GM12878 (cell line): ENCODE measurements at regions not wholly inside any gene's neighbourhood (a gene's known extent, or its start where the extent isn't known, plus 50 kb on each side); places are given as distances from the start of the nearest gene placed in this dataset.

Experiments used
- ATAC-seq: fragments of 200-7000 bp; cut with Tn5 transposase; 3 replicates; pipeline ENCODE4 v1.9.1; 2020; ENCODE audit warnings: mild to moderate bottlenecking, moderate library complexity
- BruUV-seq: library from RNA; stranded (reverse); fragments of 400-500 nt; replicated peaks from 2 replicates; lab custom pipeline; 2021; lab: Mats Ljungman, UMichigan
- CTCF ChIA-PET: fragments of 300-600 bp; sonication (Branson Sonifier 250); formaldehyde crosslinking; extraction: SDS; loops from one replicate; lab custom pipeline; 2021; ENCODE audit warnings: inconsistent platforms; lab: Yijun Ruan, JAX
- POLR2A ChIA-PET: fragments of 350-600 bp; formaldehyde crosslinking; extraction: SDS; loops from one replicate; lab custom pipeline; 2021; ENCODE audit warnings: inconsistent platforms; lab: Charles Lee
- RAD21 ChIA-PET: fragments of 300-600 bp; sonication (Branson Sonifier 250); formaldehyde crosslinking; loops from one replicate; lab custom pipeline; 2023; ENCODE audit warnings: antibody characterized with exemption; ENCODE audit not compliant: unreplicated experiment; lab: Charles Lee
- SMC1A ChIA-PET: fragments of 300-600 bp; sonication (Branson Sonifier 250); formaldehyde crosslinking; loops from one replicate; lab custom pipeline; 2023; ENCODE audit not compliant: unreplicated experiment, uncharacterized antibody; lab: Charles Lee
- DNase-seq: peaks from one replicate; pipeline ENCODE4 v3.0.0-alpha.2; 2011; ENCODE audit warnings: low read depth, low spot score
- FAIRE-seq: peaks from 3 replicates; lab custom pipeline; 2011; peaks lifted over from hg19 to GRCh38; lab: Jason Lieb, UNC
- H2AFZ ChIP-seq: 2 replicates; pipeline ENCODE4 v1.6.0; 2011; ENCODE audit warnings: low read depth, low read length, control low read depth; ENCODE audit not compliant: control insufficient read depth
- H3K27ac ChIP-seq: 2 replicates; pipeline ENCODE4 v1.5.1; 2011; ENCODE audit warnings: control low read depth; ENCODE audit not compliant: control insufficient read depth, insufficient read depth
- H3K27me3 ChIP-seq, 2 experiments: replicated peaks in 1 of 2; 2 replicates each; pipeline versions ENCODE4 v1.6.0 to v1.6.1; 2011; ENCODE audit warnings: low read length in 1 of 2; ENCODE audit not compliant: control insufficient read depth in 2 of 2, insufficient read depth in 2 of 2
- H3K36me3 ChIP-seq, 2 experiments: 2 replicates each; pipeline ENCODE4 v1.5.1; 2011; ENCODE audit warnings: low read length in 1 of 2; ENCODE audit not compliant: control insufficient read depth in 2 of 2, insufficient read depth in 2 of 2
- H3K4me1 ChIP-seq: 2 replicates; pipeline ENCODE4 v1.6.1; 2011; ENCODE audit warnings: mild to moderate bottlenecking, low read length, moderate library complexity, mixed read lengths; ENCODE audit not compliant: control insufficient read depth, insufficient read depth
- H3K4me2 ChIP-seq: 2 replicates; pipeline ENCODE4 v1.6.0; 2011; ENCODE audit warnings: control low read depth; ENCODE audit not compliant: control insufficient read depth, insufficient read depth
- H3K4me3 ChIP-seq: fragments of 200-600 bp; sonication (generic); 2 replicates; pipeline ENCODE4 v1.5.1; 2016
- H3K79me2 ChIP-seq: 2 replicates; pipeline ENCODE4 v1.6.0; 2011; ENCODE audit warnings: low read length; ENCODE audit not compliant: control insufficient read depth, insufficient read depth
- H3K9ac ChIP-seq: 2 replicates; pipeline ENCODE4 v1.8.0; 2011; ENCODE audit warnings: low read length, control low read depth, mixed read lengths; ENCODE audit not compliant: control insufficient read depth, insufficient read depth
- H3K9me3 ChIP-seq: replicated peaks from 3 replicates; pipeline ENCODE4 v1.5.1; 2011; ENCODE audit warnings: mild to moderate bottlenecking, low read length; ENCODE audit not compliant: control insufficient read depth, insufficient read depth
- H4K20me1 ChIP-seq: 2 replicates; pipeline ENCODE4 v1.6.0; 2011; ENCODE audit not compliant: control insufficient read depth, insufficient read depth
- CBX5 ChIP-seq: sonication (generic); IDR thresholded peaks from 2 replicates; pipeline ENCODE4 v1.6.1; 2016; ENCODE audit warnings: low read depth, moderate library complexity, mild to moderate bottlenecking, inconsistent platforms
- HDAC2 ChIP-seq: fragments of 200-600 bp; sonication (generic); IDR thresholded peaks from 2 replicates; pipeline ENCODE4 v1.6.1; 2017
- KDM1A ChIP-seq: fragments of 200-600 bp; sonication (generic); IDR thresholded peaks from 2 replicates; pipeline ENCODE4 v1.6.1; 2016; ENCODE audit warnings: borderline replicate concordance
- NFIC ChIP-seq: IDR thresholded peaks from 2 replicates; pipeline ENCODE4 v1.6.1; 2012; ENCODE audit warnings: low read depth, mild to moderate bottlenecking, inconsistent platforms, low read length, moderate library complexity
- NFYA ChIP-seq: IDR thresholded peaks from 2 replicates; pipeline ENCODE4 v1.6.1; 2011; ENCODE audit warnings: low read depth, mild to moderate bottlenecking, low read length, improper control_type of control experiment, borderline replicate concordance
- SMAD1 ChIP-seq: fragments of 450-650 bp; IDR thresholded peaks from 2 replicates; pipeline ENCODE4 v1.6.1; 2018; ENCODE audit warnings: mild to moderate bottlenecking, low read depth; ENCODE audit not compliant: partially characterized antibody
- TBL1XR1 ChIP-seq: IDR thresholded peaks from 2 replicates; pipeline ENCODE4 v1.6.1; 2012; ENCODE audit warnings: low read depth, low read length, improper control_type of control experiment
- WGBS: methylation state at CpG from one replicate; pipeline ENCODE4 v1.1.6; 2016; ENCODE audit warnings: low lambda C conversion rate; ENCODE audit not compliant: insufficient replicate concordance, insufficient coverage; ENCODE audit errors: missing lambda C conversion rate; 5-methylcytosine and 5-hydroxymethylcytosine counted together
- in situ Hi-C: fragments of 300-500 bp; cut with MboI; formaldehyde crosslinking; loops from 9 replicates; pipeline ENCODE4 v1.14.3; 2018; ENCODE audit warnings: mixed read lengths
- intact Hi-C: fragments of 100-400 bp; cut with micrococcal nuclease; formaldehyde crosslinking; loops from one replicate; pipeline ENCODE4 v1.14.2; 2022; ENCODE audit not compliant: unreplicated experiment
- TF ChIP-seq, protein P1 (sequence below): fragments of 450-650 bp; IDR thresholded peaks from 2 replicates; pipeline ENCODE4 v1.6.1; 2017; ENCODE audit warnings: antibody characterized with exemption, mild to moderate bottlenecking, moderate library complexity

DNA sequence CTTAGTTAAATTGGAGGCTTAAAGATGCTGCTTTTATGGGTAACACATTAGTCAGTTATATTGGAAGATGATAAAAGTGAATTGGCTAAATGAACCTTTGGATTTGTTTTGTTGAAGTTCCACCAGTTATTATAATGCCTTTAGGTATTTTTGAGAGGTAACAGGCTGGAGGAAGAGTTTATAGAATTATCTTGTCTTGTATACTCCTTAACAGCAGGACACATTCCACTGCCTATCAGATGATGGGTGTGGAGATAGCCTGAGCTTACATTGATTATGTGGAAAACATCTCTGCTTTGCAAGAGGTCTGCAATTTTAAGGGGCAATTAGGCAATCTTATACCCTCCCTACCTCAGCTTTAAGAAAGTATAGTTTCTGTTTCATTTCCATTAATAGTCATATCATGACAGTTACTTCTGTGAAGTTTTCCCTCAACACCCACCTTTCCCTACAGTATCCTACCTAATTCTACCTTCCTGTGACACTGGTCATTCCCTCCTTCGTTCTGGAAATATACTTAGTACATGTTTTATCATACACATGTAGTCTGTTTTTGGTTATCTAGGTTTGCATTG is 403.7 kb upstream of the SPRED2 start (continued):
- TF ChIP-seq, protein P1, sequence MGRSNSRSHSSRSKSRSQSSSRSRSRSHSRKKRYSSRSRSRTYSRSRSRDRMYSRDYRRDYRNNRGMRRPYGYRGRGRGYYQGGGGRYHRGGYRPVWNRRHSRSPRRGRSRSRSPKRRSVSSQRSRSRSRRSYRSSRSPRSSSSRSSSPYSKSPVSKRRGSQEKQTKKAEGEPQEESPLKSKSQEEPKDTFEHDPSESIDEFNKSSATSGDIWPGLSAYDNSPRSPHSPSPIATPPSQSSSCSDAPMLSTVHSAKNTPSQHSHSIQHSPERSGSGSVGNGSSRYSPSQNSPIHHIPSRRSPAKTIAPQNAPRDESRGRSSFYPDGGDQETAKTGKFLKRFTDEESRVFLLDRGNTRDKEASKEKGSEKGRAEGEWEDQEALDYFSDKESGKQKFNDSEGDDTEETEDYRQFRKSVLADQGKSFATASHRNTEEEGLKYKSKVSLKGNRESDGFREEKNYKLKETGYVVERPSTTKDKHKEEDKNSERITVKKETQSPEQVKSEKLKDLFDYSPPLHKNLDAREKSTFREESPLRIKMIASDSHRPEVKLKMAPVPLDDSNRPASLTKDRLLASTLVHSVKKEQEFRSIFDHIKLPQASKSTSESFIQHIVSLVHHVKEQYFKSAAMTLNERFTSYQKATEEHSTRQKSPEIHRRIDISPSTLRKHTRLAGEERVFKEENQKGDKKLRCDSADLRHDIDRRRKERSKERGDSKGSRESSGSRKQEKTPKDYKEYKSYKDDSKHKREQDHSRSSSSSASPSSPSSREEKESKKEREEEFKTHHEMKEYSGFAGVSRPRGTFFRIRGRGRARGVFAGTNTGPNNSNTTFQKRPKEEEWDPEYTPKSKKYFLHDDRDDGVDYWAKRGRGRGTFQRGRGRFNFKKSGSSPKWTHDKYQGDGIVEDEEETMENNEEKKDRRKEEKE = no peak
- TF ChIP-seq CBX5 = no peak
- TF ChIP-seq, all 136 proteins: peak for 0

DNA sequence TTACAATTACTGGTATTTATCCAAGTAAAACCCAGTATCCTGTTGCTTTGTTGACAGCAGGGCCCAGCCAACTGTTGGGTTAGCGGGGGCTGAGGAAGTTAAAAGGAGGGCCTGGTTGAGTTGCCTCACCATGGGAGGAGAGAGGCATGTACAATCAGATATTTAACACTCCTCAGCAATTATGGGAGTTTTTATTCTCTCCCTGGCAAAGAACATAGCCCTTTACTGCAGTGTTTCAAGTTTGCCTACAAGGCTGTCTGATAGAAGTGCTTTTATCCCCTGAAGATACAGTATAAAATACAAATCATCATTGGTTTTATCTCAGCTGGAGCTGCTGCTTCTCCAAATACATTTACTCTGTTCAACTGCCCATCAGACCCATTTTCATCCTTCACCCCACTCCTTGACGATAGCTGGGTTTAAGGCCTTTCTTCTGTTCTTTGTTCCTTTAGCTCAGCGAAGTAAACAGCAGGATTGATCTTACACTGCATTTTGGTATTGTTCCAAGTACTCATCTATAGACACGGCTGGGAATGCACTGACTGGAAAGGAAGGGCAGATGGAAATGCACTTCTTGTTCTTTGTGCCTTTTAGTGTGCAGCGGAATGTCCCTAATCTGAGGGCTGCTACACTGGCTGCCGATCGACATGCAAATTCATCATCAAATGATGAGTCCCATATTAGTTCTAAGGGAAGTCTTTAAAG is 402.5 kb upstream of the SPRED2 start:
- Histone ChIP-seq H2AFZ (no peak overlapping the region), H3K4me3 (no peak overlapping the region), H3K36me3 (no peaks in the 10 kb centered on the region), H4K20me1 (no peaks in the 10 kb centered on the region), H3K27me3 (no peaks in the 10 kb centered on the region), H3K27ac (no peak overlapping the region), H3K9ac (no peak overlapping the region), H3K4me2 (no peak overlapping the region), H3K79me2 (no peaks in the 10 kb centered on the region), H3K9me3 (no peaks in the 10 kb centered on the region), H3K4me1 (no peaks in the 10 kb centered on the region)
- BruUV-seq = no TSS peak
- CTCF ChIA-PET = no interaction called here
- SMC1A ChIA-PET = no interaction called here
- 31% methylated on average over 7 of the region's 7 CpGs for WGBS
- POLR2A ChIA-PET = no interaction called here
- FAIRE-seq (no peak), ATAC-seq (no peak), DNase-seq (no peak)
- in situ Hi-C loops = no loop called here
- RAD21 ChIA-PET = no interaction called here
- intact Hi-C loops = no loop called here
- TF ChIP-seq HDAC2 (no peak), NFIC (no peak), KDM1A (no peak), SMAD1 (no peak), NFYA (no peak), TBL1XR1 (no peak)
